C4-2B (cell line): ENCODE measurements at regions not wholly inside any gene's neighbourhood (a gene's known extent, or its start where the extent isn't known, plus 50 kb on each side); places are given as distances from the start of the nearest gene placed in this dataset.

Source experiments
- CTCF ChIP-seq: fragments of 450-650 bp; conservative IDR thresholded peaks from 2 replicates; pipeline ENCODE4 v1.5.1; 2017; ENCODE audit warnings: mild to moderate bottlenecking
- ZFX ChIP-seq: fragments of 450-650 bp; IDR thresholded peaks from 2 replicates; pipeline ENCODE4 v1.6.1; 2017

- TF ChIP-seq CTCF (no peak), ZFX (no peak)
Observed at GRCh38 chrX:26958261-26958660, 504.9 kb downstream of the PPP4R3C start.
